Hepatocyte (in vitro differentiated cells): ENCODE measurements at regions not wholly inside any gene's neighbourhood (a gene's known extent, or its start where the extent isn't known, plus 50 kb on each side); places are given as distances from the start of the nearest gene placed in this dataset.

Experiments used
- CTCF ChIP-seq: fragments of 200-600 bp; sonication (generic); IDR thresholded peaks from 2 replicates; pipeline ENCODE4 v1.5.1; 2016; ENCODE audit warnings: antibody characterized with exemption, mild to moderate bottlenecking; ENCODE audit not compliant: poor library complexity
- EZH2 ChIP-seq: fragments of 200-600 bp; sonication (generic); IDR thresholded peaks from 2 replicates; pipeline ENCODE4 v1.6.1; 2016; ENCODE audit warnings: antibody characterized with exemption, mild to moderate bottlenecking, borderline replicate concordance

- TF ChIP-seq CTCF = no peak
- no peak for TF ChIP-seq EZH2
Observed at GRCh38 chr5:92779536-92779935, 801.5 kb downstream of the NR2F1-AS1 start.
